Astrocyte of the spinal cord (primary cell): ENCODE measurements at regions not wholly inside any gene's neighbourhood (a gene's known extent, or its start where the extent isn't known, plus 50 kb on each side); places are given as distances from the start of the nearest gene placed in this dataset.

Experiments used
- DNase-seq: peaks from one replicate; pipeline ENCODE4 v3.0.0; 2011; ENCODE audit warnings: low read depth, low spot score
- H3K4me3 ChIP-seq: 2 replicates; pipeline ENCODE4 v1.5.1; 2011; ENCODE audit warnings: low read depth, mild to moderate bottlenecking, low read length, moderate library complexity
- CTCF ChIP-seq: IDR thresholded peaks from 2 replicates; pipeline ENCODE4 v1.5.1; 2012; ENCODE audit warnings: low read depth, mild to moderate bottlenecking, low read length, inconsistent platforms
- in situ Hi-C: cut with HindIII; loops from 2 replicates; pipeline ENCODE4 v1.10.0; 2017; ENCODE audit warnings: low sequenced_read_pairs

GRCh38 chr16:6663668-6664067 is 669.0 kb upstream of the RBFOX1 start:
- TF ChIP-seq CTCF: no peak
- no peak overlapping the region for H3K4me3 ChIP-seq
- in situ Hi-C loops: no loop called here
- no peak for DNase-seq

GRCh38 chr16:6656760-6657159 is 675.9 kb upstream of the RBFOX1 start:
- no peak overlapping the region for H3K4me3 ChIP-seq
- in situ Hi-C loops: no loop called here
- no peak for TF ChIP-seq CTCF
- DNase-seq: no peak

GRCh38 chr16:6646891-6647290 is 685.8 kb upstream of the RBFOX1 start:
- no peak for DNase-seq
- no peak overlapping the region for H3K4me3 ChIP-seq
- in situ Hi-C loops: no loop called here
- no peak for TF ChIP-seq CTCF

- TF ChIP-seq CTCF: no peak
- no peak overlapping the region for H3K4me3 ChIP-seq
- DNase-seq: no peak
- in situ Hi-C loops: no loop called here
Observed at GRCh38 chr16:6645768-6646568, 686.7 kb upstream of the RBFOX1 start.

DNA sequence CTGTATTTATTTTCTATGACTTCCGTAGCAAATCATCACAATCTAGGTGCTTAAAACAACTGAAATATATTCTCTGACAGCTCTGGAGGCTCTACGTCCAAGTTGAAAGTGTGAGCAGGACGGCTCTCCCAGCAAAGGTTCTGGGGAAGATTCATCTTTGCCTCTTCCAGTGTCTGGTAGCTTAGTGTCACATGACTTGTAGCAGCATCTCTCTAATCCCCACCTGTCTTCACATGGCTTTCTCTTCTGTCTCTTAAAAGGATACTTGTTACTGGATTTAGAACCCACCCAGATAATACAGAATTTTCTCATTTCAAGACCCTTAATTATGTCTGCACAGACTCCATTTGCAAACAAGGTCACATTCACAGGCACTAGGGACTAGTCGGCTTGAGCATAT is 687.7 kb upstream of the RBFOX1 start:
- DNase-seq: no peak
- H3K4me3 ChIP-seq: no peak overlapping the region
- in situ Hi-C loops: no loop called here
- TF ChIP-seq CTCF: no peak

- DNase-seq: peak; percentile 56
- TF ChIP-seq CTCF: peak; percentile 79
- in situ Hi-C loops: no loop called here
- no peak overlapping the region for H3K4me3 ChIP-seq
Observed at GRCh38 chr16:6643080-6643686, 689.5 kb upstream of the RBFOX1 start.
